ENCODE measurements at regions not wholly inside any gene's neighbourhood (a gene's known extent, or its start where the extent isn't known, plus 50 kb on each side); places are given as distances from the start of the nearest gene placed in this dataset.

- TF ChIP-seq CTCF (IDR thresholded peaks at IDR 0.05) (no peak), FOXJ3 (CRISPR knock-in tag; IDR thresholded peaks at IDR 0.05) (no peak), GABPA (IDR thresholded peaks at IDR 0.05; ENCODE audit: low read depth) (no peak), GATA2 (CRISPR knock-in tag; IDR thresholded peaks at IDR 0.05) (no peak), USF1 (IDR thresholded peaks at IDR 0.05; ENCODE audit: borderline replicate concordance, low read depth) (no peak), TAF1 (IDR thresholded peaks at IDR 0.05; ENCODE audit: borderline replicate concordance, low read depth, low read length) (no peak), POLR2AphosphoS5 (IDR thresholded peaks at IDR 0.05; ENCODE audit: low read depth, low read length) (no peak)
Observed at GRCh38 chr1:165067829-165068228, 288.7 kb downstream of the LMX1A start.
